HG02763 (cell line): ENCODE measurements at regions not wholly inside any gene's neighbourhood (a gene's known extent, or its start where the extent isn't known, plus 50 kb on each side); places are given as distances from the start of the nearest gene placed in this dataset.
"Not testable (repeated sequence)": the region's sequence is repeated elsewhere in the genome, so short reads cannot be mapped to it uniquely, and the experiment has no call there.

Experiments used
- ATAC-seq: cut with Tn5 transposase; IDR thresholded peaks from one replicate; pipeline ENCODE4 v1.9.1; 2021; ENCODE audit warnings: mild to moderate bottlenecking, moderate library complexity; ENCODE audit not compliant: unreplicated experiment

DNA sequence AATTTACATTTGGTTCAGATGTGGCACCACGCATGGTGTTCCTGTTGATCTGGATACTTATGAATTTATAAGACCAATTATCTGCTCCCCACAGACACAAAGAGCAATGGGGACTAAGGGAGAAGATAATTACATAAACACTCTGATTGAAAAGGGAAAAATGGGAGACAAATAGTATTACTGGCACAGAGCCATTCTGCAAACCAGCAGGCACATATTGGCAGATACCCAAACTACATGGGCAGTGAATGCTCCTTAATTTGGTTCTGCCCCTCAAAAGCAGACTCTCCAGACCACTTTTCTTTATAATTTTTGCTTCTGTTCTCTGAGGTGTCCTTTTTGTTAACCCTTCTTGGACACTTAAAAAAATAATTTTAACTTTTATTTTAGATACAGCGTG, 1674.2 kb downstream of the PCDH9 start:
- ATAC-seq: no peak

DNA sequence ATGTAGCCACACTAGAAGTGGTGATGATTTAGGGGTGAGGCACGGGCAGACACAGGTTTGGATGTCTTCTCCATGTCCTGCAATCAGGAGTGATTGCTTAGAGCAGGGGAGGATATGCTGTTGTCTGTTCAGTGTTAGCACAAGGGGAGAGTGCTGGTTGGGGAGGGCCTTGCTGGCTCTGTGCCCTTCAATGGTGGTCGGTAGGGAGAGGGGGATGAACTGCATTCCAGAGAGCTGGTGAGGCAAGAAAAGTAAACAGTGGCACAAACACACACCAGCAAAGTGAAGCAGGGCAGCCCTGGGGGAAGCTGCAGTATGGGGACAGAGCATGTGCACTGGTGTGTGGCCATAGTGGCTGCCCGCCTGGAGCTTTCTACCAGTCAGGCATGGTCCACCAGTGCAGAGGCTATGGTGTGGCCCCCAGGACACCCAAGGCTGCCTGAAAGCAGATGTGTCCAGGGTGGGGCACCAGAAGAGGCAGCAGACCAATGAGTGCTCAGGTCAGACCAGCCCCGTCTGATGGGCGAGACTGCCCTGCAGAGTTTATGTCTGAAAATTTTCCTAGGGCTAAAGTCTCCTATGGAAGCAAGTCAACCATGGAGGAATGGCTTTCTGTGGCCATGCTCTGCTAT, 1676.9 kb downstream of the PCDH9 start:
- no peak for ATAC-seq

DNA sequence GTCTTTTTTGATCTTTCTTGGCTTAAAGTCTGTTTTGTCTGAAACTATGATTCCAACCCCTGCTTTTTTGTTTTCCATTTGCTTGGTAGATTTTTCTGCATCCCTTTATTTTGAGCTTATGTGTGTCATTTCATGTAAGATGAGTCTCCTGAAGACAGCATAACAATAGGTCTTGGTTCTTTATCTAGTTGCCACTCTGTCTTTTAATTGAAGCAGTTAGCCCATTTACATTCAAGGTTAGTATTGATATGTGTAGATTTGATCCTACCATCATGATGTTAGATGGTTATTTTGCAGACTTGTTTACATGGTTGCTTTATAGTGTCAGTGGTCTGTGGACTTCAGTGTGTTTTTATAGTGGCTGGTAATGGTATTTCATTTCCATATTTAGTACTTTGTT, 1678.9 kb downstream of the PCDH9 start:
- no peak for ATAC-seq

DNA sequence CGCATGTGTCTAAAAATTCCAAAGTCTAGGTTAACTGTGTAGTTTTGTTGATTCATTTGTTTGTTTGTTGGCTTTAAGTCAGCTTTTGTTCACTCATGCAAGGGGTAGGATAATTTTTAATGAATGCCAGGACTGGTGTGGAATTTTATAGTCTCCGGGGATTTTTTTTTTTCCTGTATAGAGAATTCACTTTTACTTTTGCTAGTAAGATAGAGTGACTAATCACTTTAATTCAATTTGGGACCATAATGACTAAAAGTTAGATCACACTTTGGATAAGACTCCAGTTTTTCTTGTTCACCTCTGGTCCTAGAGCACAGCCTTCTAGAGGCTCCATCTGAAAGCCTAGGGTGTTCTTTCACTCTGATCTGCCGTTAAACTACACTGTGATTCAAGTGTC, 1690.0 kb downstream of the PCDH9 start:
- no peak for ATAC-seq

DNA sequence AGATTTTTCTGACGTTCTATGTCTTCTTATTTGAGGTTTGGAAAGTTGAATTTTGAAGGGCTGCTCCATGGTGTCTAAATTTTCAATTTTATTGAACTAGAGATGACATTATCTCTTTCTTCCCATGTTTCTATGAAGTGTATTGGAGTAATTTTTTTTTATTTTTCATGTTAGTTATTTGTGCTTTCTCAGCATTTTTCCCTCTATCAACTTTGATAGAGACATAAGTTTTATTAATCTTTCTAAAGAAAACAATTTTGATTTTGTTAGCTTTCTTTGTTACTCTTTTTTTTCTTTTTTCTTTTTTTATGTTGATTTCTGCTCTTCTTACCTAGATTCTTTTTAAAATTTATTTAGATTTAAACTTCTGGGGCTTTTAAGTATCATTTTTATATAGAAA, 1694.8 kb downstream of the PCDH9 start:
- ATAC-seq: no peak

DNA sequence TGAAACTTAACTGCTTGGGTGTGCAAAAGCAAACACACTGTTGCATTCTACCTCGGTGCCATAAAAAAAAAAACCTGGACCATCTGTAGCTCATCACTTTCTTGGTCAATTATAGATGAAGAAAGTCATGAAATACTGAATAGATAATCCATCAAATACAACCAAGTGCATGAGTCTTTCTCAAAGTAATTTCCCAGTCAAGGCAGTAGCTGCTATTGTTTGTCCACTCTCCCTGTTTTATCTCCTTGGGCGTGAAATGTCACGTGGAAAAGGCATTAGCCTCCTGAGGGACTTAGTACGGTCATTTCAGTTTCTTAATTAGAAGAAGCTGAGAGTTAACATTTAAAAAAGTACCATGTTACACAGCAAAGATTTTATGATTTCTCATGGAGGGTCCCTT, 1697.9 kb downstream of the PCDH9 start:
- ATAC-seq: no peak

DNA sequence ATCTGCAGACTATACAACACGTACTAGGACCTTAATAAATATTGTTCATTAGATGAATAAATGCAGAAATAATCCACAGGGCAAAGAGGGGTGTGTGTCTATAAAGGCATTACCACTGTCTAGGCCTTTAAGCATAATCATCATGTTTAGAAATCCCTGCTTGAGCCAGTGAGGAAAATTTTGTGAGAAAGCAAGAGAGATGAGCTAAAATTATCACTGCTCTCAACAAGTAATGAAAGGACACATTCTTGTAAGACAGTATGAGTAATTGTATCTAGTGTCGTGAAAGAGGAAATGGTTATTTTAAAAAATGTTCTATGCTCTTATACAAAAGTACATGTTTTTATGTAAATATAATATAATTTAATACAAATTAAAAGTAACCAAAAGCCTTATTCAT, 1699.4 kb downstream of the PCDH9 start:
- no peak for ATAC-seq

DNA sequence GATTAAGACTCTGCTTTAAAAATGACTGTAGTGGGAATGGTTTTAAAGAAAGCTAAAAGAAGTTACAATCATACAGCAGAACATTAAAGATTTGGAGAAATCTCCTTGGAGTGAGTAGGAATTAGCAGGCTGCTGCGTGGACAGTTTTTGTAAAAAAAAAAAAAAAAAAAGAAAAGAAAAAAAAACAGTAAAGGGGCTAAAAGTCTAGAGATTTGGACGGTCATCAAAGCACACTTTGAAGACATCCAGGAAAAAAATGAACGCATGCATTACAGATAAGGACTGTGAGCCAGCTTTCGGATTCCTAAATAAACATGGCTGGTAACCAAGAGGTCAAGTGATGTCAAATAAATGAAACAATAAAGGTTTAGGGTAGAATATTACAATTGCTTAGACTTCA, 1700.6 kb downstream of the PCDH9 start:
- ATAC-seq: no peak

DNA sequence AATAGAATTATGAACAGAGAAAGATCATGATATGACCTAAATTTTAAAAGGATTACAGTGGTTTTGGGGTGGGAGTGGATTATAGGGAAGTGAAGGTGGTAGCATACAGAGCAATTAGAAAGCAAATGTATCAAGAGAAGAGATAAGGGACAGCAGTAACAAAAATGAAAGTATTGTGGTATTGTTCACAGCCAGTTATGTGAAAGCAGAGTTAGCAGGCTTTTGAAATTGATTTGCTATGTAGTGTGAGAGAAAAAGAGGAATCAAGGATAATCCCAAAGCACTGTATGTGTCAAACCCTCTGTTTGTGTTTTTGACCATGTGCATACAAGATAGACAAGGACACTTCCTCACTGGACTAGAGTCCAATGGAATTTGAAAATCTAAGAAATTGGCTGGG, 1721.4 kb downstream of the PCDH9 start:
- ATAC-seq: no peak

DNA sequence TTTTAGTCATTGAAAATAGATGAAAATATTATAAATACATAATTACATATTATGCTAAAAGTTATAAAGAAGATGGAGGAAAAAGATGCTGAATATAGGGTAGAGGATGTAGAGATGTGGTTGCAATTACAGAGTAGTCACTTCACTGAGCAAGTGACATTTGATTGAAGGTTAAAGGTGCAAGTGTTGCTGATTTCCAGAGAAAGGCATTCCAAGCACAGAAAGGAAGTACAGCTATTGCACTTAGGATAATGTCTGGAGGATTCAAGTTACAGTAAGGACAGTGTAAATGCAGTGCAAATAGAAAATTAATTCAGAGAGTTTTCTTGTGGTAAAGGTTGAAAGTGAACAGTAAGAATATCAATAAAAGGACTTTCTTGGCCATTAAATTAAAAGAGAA, 1721.8 kb downstream of the PCDH9 start:
- no peak for ATAC-seq

DNA sequence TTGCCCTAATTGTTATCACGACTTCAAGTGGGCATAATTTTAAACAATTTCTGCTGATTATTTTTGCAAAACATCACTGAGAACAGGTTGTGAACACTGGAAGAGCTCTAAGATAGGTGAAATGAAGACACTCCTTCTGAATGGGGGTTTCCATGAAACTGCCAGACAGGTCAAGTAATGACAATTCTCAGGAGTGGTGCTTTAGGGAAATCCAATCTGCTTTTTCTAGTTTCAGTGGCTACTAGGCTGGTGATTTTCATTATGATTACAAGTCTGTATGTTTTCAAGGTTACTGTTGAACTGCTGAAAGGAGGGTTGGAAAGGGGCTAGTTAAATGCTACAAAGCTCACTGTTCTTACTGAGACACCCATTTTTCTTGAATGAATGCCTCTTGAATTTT, 1724.2 kb downstream of the PCDH9 start:
- ATAC-seq: no peak

DNA sequence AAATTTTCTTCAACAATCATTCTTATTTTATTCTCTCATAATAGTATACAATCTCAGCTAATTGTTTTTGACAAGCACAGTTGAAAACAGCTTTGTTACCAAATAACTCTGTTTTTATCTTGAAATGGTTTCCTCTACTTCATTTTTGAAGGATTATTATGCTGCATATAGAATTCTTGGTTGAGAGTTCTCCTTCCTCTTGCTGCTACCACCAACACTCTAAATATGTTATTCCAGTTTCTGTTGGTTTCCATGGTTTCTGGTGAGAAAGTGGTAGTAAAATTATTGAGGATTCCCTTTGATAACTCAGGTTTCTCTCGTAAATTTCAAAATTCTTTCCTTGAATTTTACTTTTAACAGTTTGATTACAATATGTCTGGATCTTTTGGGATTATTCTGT, 1725.9 kb downstream of the PCDH9 start:
- no peak for ATAC-seq

DNA sequence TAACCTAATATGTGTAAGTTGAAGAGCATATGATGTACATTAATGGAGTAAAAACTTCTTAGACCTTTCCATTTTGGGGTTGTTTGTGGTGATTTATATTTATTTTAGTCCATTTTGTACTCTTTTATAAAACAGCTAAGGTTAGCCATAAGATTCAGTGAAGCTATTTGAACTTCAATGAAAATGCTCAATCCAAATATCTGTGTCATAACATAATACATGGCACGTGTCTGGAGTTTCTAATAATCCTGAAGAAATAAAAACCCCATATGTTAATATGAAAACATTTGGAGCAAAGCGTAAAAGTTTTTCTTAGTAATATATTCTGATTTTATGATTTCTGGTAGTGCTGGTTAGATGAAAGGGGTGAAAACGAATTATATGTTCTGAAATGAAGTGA, 1729.7 kb downstream of the PCDH9 start:
- ATAC-seq: no peak

DNA sequence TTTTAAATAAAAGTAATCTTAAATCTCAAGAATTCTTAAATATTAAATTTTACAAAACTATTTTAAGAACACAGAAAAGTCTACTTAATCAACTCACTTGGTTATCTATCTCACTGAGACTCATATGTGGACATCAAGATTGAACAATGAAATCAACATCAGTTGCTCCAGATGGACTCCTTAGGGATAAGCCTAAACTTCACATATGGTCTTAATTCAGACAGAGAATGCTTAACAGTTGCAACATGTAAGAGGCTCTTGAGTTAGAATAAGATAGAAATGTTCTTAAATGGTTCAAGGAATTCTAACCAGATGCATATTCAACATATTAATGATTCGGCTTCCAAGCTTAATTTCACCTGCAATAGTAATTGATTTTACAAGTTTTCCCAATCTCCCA, 1730.9 kb downstream of the PCDH9 start:
- ATAC-seq: no peak

DNA sequence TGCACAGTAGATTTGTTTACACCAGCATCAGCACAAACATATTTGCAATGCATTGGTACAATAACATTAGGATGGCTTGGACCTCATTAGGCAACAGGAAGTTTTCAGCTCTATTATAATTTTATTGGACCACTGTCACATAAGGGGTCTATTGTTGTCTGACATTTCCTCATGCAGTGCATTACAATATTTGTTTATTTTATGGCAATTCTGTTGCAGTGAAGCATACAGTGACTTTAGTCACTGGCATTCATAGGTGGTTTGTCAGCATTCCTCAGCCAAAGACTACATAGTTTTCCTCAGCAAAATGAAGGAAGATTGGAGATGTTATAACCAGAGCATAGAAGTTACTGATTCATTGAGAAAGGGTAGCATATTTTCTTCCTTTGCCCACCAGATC, 1732.9 kb downstream of the PCDH9 start:
- ATAC-seq: no peak

DNA sequence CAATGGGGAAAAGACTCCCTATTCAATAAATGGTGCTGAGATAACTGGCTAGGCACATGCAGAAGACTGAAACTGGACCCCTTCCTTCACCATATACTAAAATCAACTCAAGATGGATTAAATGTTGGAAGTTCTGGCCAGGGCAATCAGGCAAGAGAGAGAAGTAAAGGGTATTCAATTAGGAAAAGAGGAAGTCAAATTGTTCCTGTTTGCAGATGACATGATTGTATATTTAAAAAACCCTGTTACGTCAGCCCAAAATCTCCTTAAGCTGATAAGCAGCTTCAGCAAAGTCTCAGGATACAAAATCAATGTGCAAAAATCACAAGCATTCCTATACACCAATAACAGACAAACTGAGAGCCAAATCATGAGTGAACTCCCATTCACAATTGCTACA, 1739.4 kb downstream of the PCDH9 start:
- not testable (repeated sequence) for ATAC-seq

DNA sequence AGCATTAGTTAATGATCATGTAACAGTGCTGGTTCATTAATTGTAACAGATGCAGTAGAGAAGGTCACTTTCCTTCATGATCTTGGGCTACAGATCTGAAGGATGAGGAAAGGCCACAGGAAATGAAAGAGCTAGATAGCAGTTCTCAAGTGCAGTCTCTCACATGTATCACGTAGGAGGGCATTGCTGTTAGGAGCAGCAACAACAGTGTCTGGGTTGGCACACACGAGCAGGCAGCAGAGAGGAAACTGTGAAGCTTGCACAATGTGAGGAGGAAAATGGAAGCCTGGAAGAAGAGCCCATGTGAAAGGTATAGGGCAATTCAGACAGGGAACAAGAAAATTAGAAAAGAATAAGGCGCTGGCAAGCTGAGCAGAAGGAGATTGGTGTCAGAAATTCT, 1741.5 kb downstream of the PCDH9 start:
- ATAC-seq: no peak

DNA sequence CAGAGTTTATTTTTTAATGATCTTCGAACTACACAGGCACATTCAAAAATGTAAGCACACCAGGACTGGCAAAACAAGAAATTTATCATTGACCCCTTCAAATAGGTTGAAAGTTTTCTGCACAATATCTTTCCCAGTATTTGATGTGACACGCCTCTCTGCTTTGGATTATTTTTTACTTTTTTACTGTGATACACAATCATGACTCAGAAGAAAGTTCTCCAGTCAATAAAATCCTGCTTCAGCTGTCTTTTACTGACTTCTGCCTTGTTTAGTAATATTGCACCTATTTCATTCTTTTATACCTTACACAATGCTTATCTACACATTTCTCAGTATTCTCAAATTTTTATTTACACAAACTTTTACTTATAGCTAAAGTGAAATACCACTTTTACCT, 1750.4 kb downstream of the PCDH9 start:
- no peak for ATAC-seq

DNA sequence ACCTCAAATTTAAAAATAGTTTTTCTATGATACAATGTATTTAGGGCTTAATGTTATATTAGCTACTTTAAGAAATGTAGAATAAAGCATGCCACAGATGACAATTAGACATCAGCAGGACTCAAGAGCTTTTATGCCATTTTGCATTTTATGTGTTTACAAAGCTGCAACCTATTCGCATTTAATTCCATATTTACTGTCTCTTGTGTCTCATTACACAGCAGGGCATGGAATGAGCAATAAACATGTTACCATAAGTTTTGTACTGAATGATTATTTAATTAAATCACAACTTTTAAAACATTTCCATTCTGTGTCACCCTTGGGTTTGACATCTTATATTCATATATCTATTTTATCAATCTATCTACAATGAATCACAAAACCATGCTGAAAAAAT, 1756.9 kb downstream of the PCDH9 start:
- ATAC-seq: no peak

DNA sequence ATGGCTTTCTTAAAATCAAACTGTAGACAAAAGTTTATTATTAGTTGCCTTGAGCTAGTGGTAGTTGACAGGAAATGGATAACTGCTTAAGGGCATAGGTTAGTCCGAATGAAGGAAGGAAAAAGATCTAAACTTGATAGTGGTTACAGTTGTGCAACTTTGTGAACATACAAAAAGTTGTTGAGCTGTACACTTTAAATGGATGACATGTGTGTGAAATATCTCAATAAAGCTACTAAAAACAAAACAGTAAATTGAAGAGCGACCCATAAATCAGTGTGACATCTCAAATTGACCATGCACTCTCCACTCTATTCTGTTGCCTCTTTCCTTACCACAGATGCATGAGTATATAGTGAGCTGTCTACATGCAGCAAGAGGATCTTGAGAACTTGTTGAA, 1757.8 kb downstream of the PCDH9 start:
- no peak for ATAC-seq

DNA sequence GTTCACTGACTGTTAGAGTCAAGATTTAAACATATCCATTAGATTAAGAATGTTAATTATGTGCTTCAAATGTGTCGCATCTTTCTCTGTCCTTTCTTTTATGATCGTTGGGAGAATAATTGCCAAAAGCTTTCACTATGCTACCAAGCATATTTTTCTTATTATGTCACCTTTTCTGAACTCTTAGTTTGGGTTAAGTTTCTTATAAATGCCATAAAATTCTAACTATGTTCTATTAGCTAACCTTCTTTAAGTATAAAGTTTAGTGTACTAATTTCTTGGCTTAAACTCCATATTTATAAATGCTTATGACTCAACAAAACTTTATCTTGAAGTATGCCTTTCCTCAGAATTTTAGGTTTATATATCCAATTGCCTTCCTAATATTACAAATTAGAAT, 1759.4 kb downstream of the PCDH9 start:
- ATAC-seq: no peak

DNA sequence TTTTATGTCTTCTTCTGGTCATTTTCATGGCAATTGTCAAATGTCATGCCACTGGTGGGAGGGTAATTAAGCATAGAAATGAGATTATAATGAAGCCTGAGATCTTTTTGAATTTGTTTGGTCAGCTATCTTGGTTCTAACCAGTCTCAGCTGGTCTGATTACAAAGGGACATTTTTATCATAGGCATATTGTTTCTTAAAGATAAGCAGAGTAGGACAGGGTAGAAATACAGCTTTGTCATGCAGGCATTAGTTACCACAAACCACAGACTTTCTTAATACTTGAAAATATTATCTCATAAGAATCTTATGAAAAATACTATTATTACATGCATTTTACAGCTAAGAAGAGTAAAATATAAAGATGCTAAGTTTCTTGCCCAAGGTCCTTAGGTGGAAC, 1761.5 kb downstream of the PCDH9 start:
- no peak for ATAC-seq

DNA sequence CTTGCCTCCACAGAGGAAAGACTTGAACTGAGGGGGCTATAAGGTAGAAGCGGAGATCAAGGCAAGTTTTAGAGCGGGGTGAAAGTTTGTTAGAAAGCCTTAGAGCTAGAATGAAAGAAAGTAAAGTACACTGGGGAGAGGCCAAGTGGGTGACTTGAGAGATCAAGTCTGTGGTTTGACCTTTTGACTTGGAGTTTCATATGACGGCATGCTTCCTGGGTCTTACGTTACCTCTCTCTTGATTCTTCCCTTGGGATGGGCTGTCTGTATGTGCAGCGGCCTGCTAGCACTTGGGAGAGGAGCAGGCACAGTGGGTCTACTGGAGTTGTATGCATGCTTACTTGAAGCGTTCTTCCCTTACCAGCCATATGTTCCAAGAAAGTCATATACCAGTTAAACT, 1768.5 kb downstream of the PCDH9 start:
- no peak for ATAC-seq

DNA sequence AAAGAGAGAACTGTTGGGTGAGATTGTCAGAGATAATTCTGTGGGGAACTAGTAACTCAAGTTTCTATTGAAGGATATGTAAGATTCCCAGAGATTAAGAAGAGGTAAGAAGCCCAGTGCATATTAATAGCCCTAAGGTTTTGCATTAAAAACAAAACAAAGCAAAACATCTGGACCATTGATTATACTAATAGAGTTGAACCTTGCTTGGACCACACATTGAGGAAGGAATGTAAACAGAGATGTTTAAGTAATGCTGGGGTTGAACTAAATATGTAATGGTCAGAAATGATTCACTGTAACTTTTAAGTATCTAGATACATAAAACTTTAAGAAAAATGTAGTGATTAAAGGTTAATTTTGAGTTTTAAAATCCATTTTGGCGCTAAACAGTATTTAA, 1770.0 kb downstream of the PCDH9 start:
- no peak for ATAC-seq
